Transverse colon (tissue), 4 donors: ENCODE measurements at regions not wholly inside any gene's neighbourhood (a gene's known extent, or its start where the extent isn't known, plus 50 kb on each side); places are given as distances from the start of the nearest gene placed in this dataset.

Source experiments
- EP300 ChIP-seq: sonication (generic); formaldehyde crosslinking; IDR thresholded peaks from one replicate; pipeline ENCODE4 v1.6.1; 2017; ENCODE audit warnings: antibody characterized with exemption, low read depth
- POLR2A ChIP-seq: fragments of 450-650 bp; IDR thresholded peaks from one replicate; pipeline ENCODE4 v1.6.1; 2016; ENCODE audit warnings: antibody characterized with exemption, mild to moderate bottlenecking, moderate library complexity
- POLR2AphosphoS5 ChIP-seq, 3 donors: sonication (generic); formaldehyde crosslinking; IDR thresholded peaks; one replicate each; pipeline ENCODE4 v1.6.1; 2016; ENCODE audit warnings: antibody characterized with exemption in 3 of 3
- TF ChIP-seq, protein P1 (sequence below), 5 experiments: fragments of 200-600 bp in 3 of 5; fragments of 450-650 bp in 2 of 5; sonication (generic) in 3 of 5; IDR thresholded peaks; 1 replicate in 2 of 5; 2 replicates in 3 of 5; pipeline ENCODE4 v1.5.1; 2016 to 2017; ENCODE audit warnings: antibody characterized with exemption in 5 of 5, inconsistent platforms in 3 of 5, mild to moderate bottlenecking in 2 of 5, moderate library complexity in 1 of 5

DNA sequence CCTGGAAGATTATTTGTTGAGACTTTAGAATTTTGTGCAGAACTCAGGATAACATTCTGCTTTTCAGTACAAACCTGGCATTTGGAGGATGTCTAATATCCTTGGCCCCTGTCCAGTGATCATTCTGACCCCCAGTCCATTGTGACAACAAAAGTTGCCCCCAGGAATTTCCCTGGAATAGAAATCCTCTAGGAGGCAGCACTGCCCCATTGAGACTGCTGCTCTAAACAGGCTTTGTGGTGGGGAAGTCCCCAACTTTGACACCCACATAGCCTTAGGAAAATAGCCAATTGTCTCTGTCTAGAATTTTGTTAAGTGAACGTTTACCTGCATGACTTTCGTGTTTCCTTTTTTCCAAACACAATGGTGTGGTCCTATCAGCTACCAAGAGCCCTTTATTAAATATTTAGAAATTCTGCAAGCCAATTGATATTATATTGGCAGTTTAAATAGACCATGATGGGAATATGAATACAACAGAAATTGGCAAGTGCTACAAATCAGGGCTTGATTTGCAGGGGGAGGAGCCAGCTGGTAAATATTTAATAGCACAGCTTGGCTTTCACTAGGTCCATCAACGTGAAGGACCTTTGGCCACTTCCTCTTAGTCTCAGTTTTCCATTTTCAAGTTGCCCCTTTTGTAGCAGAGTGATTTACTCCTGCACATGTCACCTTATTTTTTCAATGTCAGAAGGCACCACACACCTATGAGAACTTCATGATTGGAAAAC, 451.7 kb downstream of the EFNB2 start:
- no peak for TF ChIP-seq EP300
- TF ChIP-seq, protein P1, sequence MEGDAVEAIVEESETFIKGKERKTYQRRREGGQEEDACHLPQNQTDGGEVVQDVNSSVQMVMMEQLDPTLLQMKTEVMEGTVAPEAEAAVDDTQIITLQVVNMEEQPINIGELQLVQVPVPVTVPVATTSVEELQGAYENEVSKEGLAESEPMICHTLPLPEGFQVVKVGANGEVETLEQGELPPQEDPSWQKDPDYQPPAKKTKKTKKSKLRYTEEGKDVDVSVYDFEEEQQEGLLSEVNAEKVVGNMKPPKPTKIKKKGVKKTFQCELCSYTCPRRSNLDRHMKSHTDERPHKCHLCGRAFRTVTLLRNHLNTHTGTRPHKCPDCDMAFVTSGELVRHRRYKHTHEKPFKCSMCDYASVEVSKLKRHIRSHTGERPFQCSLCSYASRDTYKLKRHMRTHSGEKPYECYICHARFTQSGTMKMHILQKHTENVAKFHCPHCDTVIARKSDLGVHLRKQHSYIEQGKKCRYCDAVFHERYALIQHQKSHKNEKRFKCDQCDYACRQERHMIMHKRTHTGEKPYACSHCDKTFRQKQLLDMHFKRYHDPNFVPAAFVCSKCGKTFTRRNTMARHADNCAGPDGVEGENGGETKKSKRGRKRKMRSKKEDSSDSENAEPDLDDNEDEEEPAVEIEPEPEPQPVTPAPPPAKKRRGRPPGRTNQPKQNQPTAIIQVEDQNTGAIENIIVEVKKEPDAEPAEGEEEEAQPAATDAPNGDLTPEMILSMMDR (IDR thresholded peaks at IDR 0.05) = peak; percentile 44 to 76 (median 58)
- TF ChIP-seq POLR2A = no peak
- TF ChIP-seq POLR2AphosphoS5 (IDR thresholded peaks at IDR 0.05) = no peak
